GM12875 (cell line): ENCODE measurements at regions not wholly inside any gene's neighbourhood (a gene's known extent, or its start where the extent isn't known, plus 50 kb on each side); places are given as distances from the start of the nearest gene placed in this dataset.

Experiments used
- H3K4me3 ChIP-seq: one replicate; pipeline ENCODE4 v1.5.1; 2011; ENCODE audit warnings: low read depth, low read length, control low read depth
- CTCF ChIP-seq: IDR thresholded peaks from 2 replicates; pipeline ENCODE4 v1.5.1; 2011; ENCODE audit warnings: low read depth, mild to moderate bottlenecking, control low read depth, inconsistent platforms, low read length, moderate library complexity, borderline replicate concordance; ENCODE audit not compliant: insufficient read depth

GRCh38 chr6:50467931-50468330, 245.4 kb upstream of the TFAP2D start:
- no peak overlapping the region for H3K4me3 ChIP-seq
- no peak for TF ChIP-seq CTCF

DNA sequence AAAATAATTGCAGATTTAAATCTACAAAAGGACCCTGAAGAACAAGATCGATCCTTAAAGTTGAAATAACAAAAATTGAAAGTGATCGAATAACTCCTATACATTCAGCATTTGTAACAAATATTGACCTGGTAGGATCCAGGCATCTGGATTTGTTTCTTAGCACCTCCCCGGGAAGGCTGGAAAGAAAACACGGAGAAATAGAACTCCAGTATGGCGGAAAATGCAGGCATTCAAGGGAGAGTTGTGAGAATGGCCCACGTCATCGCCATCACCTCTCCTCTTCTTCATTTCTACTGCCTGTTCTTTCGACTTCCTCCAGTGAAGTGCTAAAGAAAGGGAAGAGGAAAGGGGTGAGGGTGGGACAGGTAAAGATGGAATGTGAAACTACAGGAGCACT, 242.3 kb upstream of the TFAP2D start:
- no peak for TF ChIP-seq CTCF
- no peak overlapping the region for H3K4me3 ChIP-seq

GRCh38 chr6:50510361-50510760, 203.0 kb upstream of the TFAP2D start:
- no peak for TF ChIP-seq CTCF
- no peak overlapping the region for H3K4me3 ChIP-seq

- no peak for TF ChIP-seq CTCF
- no peak overlapping the region for H3K4me3 ChIP-seq
Measured at GRCh38 chr6:50520326-50521266, 192.7 kb upstream of the TFAP2D start.

GRCh38 chr6:50524341-50524740, 189.0 kb upstream of the TFAP2D start:
- no peak overlapping the region for H3K4me3 ChIP-seq
- TF ChIP-seq CTCF = no peak

- H3K4me3 ChIP-seq = no peak overlapping the region
Measured at GRCh38 chr6:50527985-50528384, 185.3 kb upstream of the TFAP2D start.

More at GRCh38 chr6:50527985-50528384, 185.3 kb upstream of the TFAP2D start:
- no peak for TF ChIP-seq CTCF
